Stimulated activated CD4-positive, alpha-beta T cell treated with anti-CD3 and anti-CD28 coated beads, Interleukin-1b, Interleukin-23, amount 100 ng/mL, for 1 hour (primary cell): ENCODE measurements at regions not wholly inside any gene's neighbourhood (a gene's known extent, or its start where the extent isn't known, plus 50 kb on each side); places are given as distances from the start of the nearest gene placed in this dataset.
"Not testable (repeated sequence)": the region's sequence is repeated elsewhere in the genome, so short reads cannot be mapped to it uniquely, and the experiment has no call there.

ENCODE experiments used
- DNase-seq, 2 donors: peaks; one replicate each; pipeline ENCODE4 v3.0.0-alpha.2; 2020; ENCODE audit warnings: low read depth in 2 of 2

DNA sequence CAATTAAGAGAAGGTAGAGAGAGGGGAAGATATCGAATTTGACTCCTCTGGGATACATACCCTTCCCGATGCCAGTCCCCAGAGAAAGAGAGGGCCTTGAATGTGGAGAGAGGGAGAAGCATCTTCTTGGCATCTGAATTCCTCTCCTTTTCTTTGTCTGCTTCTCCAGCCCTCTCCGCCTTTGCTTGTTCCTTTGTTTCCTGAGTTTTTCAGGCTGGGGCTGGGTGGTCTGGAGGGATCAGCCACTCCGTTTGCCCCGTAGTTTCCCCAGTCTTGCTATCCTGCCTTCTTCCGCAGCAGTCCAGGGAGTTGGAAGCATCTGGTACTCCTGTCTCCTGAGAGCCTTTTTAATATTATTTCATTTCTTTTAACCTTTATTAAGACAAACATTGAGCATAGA is 107.1 kb upstream of the CADM1 start:
- DNase-seq, result no peak

DNA sequence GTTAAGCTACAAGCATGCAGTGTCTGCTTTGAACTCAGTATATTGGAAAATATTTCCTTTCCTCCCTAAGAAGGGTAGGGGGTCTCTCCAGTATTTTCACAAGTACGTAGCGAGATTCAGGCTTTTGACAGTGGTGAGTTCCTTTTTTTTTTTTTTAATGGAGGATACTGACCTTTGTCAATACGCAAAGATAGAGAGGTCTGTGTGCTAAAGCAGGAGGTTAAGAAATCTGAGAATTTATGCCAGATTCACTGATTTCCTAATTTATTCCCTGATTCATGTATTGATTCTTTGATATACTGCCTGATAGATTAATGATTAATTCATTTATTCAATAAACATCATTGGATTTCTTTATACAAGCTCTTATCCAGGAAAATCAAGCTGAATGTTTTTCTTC is 106.7 kb upstream of the CADM1 start:
- no peak for DNase-seq

- DNase-seq, result not testable (repeated sequence)
Observed at GRCh38 chr11:115610234-115610633, 106.0 kb upstream of the CADM1 start.

DNA sequence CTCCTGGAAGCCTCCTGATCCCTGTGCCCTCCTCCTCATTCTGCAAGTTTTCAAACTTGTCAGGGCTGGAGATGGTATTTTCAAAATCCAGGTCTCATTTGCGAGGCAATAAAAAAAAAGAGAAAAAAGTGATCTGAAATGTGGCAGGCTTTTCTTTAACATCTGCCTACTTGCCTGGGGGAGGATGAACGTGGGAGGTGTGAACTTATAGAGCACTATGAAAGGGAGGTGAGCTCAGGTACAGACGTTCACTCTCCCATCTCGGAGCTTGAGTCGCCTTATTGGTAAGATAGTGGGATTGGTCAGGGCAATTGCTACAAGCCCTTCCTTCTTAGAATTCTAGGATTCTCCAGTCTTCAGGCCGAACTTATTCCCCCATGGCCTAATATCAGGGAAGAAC is 104.8 kb upstream of the CADM1 start:
- no peak for DNase-seq

- no peak for DNase-seq
Observed at GRCh38 chr11:115607621-115608221, 103.5 kb upstream of the CADM1 start.

GRCh38 chr11:115606498-115607220 is 102.4 kb upstream of the CADM1 start:
- no peak for DNase-seq

- DNase-seq, result no peak
Observed at GRCh38 chr11:115605871-115606497, 101.8 kb upstream of the CADM1 start.

DNA sequence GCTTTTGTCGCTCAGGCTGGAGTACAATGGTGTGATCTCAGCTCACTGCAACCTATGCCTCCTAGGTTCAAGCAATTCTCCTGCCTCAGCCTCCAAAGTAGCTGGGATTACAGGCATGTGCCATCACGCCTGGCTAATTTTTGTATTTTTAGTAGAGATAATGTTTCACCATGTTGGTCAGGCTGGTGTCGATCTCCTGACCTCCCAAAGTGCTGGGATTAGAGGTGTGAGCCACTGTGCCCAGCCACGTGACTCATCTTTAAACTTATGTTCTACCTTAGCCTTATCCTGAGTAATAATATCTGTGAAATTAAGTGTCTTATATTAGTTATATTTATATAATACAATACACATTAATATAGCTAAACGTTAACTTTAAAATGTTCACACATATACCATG is 101.2 kb upstream of the CADM1 start:
- not testable (repeated sequence) for DNase-seq

GRCh38 chr11:115599125-115599524 is 94.9 kb upstream of the CADM1 start:
- DNase-seq, result no peak

DNA sequence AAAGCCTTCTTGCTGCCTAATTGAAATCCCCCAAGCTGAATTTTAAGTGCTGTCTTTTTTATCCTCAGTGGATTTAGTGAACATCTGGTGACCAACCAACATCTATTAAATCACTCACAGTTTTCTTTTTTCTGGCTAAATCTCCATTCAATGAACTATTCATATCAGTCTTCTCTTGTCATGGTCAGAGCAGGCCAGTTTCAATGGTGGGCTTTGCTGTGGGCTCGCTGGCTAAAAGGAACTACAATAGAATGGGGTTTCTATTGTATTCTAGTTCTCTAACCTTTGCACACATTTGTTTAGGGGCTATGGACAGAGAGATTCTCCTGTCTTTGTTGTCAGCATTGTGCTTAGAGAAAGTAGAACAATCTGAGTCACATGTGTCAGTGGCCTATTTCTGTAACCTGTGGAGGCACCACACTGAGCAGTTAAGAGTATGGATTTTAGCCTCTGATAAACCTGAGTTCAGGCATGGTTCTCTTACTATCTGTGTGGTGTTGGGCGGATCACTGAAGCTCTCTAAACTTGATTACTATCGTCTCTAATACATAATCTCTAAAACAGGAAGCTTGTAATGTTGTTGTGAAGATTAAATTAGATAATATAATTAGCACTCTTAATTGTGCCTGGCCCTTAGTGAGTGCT is 94.2 kb upstream of the CADM1 start:
- no peak for DNase-seq

GRCh38 chr11:115591380-115591779 is 87.2 kb upstream of the CADM1 start:
- no peak for DNase-seq

DNA sequence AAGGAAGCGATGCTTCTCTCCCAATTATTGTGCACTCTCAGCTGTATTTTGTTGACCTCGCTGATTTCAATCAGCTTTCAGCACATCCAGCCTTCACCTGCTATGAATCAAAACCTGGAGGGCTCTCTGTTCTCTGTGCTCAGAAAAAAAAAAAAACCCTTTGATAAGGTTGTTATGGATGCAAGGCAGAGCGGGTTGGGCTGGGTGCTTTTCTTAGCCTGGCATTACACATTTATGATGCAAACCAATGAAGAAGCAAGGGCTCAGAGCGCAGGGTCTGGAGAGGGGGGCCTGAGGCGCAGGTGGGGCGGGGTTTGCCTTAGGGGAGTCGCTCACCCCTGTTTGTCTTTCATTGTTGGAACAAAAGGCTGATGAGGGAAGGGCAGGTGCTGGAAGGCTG is 86.0 kb upstream of the CADM1 start:
- DNase-seq, result no peak

DNA sequence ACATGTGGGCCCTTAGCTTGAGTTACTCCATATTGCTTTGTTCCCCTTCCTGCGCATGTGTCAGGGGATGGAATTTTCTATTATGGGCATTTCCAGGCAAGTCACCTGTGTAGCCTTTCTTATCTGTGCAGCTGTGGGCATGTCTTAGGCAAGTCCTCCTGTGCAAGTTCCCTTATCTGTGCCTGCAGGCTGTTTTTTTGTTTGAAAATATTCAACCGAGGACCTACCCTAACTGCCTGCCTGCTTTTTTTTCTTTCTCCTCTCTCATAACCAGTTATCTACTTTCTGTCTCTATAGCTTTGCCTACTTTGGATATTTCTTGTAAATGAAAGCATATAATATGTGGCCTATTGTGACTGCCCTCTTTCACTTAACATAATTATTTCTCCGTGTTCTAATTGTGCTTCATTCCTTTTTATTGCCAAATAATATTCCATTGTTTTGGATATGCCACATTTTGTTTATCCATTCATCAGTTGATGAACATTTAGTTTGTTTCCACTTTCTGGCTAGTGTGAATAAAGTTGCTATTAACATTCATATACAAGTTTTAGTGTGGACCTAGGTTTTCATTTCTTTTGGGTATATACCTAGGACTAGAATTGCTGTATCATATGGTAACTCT is 83.6 kb upstream of the CADM1 start:
- DNase-seq, result no peak

- DNase-seq, result no peak
Observed at GRCh38 chr11:115585361-115586024, 81.3 kb upstream of the CADM1 start.

DNA sequence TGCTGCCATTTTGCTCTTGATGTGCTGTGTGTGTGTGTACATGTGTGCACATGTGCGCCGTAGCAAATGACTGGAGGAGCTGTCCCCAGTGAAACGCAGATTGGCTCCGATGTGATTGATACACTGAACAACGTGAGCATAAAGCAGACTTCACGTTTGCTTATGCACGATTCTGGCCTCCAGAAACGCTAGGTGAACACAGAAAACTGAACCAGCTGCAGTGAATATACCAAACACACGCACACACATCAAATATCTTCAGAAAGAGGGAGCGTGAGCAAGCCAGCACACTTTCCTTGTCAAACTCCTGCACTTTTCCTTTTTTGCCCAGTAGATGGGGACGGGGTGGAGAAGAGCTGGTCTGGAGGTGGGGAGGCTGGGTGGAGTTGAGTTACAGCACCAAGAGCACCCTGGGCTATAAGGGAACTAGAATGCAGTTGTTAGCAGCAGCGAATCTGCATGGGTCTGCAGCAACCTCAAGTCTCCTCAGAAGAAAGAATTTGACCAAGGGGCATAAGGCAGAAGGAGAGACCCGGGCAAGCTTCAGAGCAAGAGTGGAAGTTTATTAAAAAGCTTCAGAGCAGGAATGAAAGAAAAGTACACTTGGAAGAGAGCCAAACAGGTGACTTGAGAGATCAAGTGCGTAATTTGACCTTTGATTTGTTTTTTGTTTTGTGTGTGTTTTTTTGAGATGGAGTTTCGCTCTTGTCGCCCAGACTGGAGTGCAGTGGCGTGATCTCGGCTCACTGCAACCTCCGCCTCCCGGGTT is 77.8 kb upstream of the CADM1 start:
- no peak for DNase-seq

- DNase-seq, result no peak
Observed at GRCh38 chr11:115580927-115581680, 76.9 kb upstream of the CADM1 start.

GRCh38 chr11:115580416-115580815 is 76.2 kb upstream of the CADM1 start:
- no peak for DNase-seq

GRCh38 chr11:115579181-115579825 is 75.1 kb upstream of the CADM1 start:
- DNase-seq, result no peak

DNA sequence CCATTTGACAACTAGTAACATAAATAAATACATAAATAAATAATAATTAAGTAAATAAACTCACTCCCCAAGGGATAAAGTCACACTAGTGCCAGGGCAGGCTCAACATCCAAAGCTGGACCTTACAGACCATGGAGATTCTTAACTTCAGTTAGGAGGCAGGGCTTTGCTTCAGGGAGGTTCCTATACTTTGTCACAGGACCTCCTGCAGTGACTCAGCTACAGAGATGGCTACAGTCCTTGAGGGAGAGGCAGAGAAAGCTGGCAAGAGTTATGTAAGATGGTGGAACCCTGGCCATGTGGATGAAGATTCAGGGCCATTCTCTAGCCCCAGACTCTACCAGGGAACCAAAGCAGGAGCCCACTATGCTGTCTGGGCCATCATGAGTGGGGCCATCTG is 74.1 kb upstream of the CADM1 start:
- no peak for DNase-seq

- DNase-seq, result no peak
Observed at GRCh38 chr11:115577701-115578100, 73.5 kb upstream of the CADM1 start.
